Spleen (tissue), 7 donors: ENCODE measurements at regions not wholly inside any gene's neighbourhood (a gene's known extent, or its start where the extent isn't known, plus 50 kb on each side); places are given as distances from the start of the nearest gene placed in this dataset.
"Not testable (repeated sequence)": the region's sequence is repeated elsewhere in the genome, so short reads cannot be mapped to it uniquely, and the experiment has no call there.

ENCODE experiments used
- CTCF ChIP-seq, 11 experiments: fragments of 200-600 bp in 7 of 11; fragments of 450-650 bp in 4 of 11; sonication (generic) in 4 of 11; IDR thresholded peaks in 8 of 11; conservative IDR thresholded peaks in 3 of 11; 1 replicate in 7 of 11; 2 replicates in 4 of 11; pipeline versions ENCODE4 v1.4.0 to v1.8.0; 2016 to 2021; ENCODE audit warnings: antibody characterized with exemption in 11 of 11, inconsistent platforms in 4 of 11, mild to moderate bottlenecking in 1 of 11
- POLR2AphosphoS5 ChIP-seq, 3 donors: sonication (generic); formaldehyde crosslinking; IDR thresholded peaks; one replicate each; pipeline ENCODE4 v1.5.1; 2017; ENCODE audit warnings: antibody characterized with exemption in 3 of 3
- donor health status: DM: no; HTN: no; CAD: no; lungs with moderate emphysema.
- donor health status: DM: no; HTN: no; CAD: no.
- donor health status: DM: no; HTN: no; CAD: no.

- TF ChIP-seq CTCF (IDR thresholded peaks at IDR 0.05 in 8 of 11, conservative IDR thresholded peaks at IDR 0.05 in 3 of 11); POLR2AphosphoS5 (IDR thresholded peaks at IDR 0.05): not testable (repeated sequence)
These were observed 595.5 kb upstream of the PCDH7 start for GRCh38 chr4:30124621-30125020.
